SK-N-SH treated with all-trans-retinoic acid at 6 μM for 48 hours (cell line): ENCODE measurements at regions not wholly inside any gene's neighbourhood (a gene's known extent, or its start where the extent isn't known, plus 50 kb on each side); places are given as distances from the start of the nearest gene placed in this dataset.

Source experiments
- ATAC-seq: fragments of 200-7000 bp; cut with Tn5 transposase; 3 replicates; pipeline ENCODE4 v1.9.1; 2020; ENCODE audit warnings: mild to moderate bottlenecking, moderate library complexity
- ARNTL ChIP-seq: fragments of 450-650 bp; formaldehyde crosslinking; IDR thresholded peaks from 2 replicates; pipeline ENCODE4 v1.5.0; 2020; ENCODE audit warnings: low read depth, mild to moderate bottlenecking, moderate library complexity, borderline replicate concordance
- BACH2 ChIP-seq: fragments of 250-450 bp; sonication (Bioruptor Pico); IDR thresholded peaks from 2 replicates; pipeline ENCODE4 v1.9.0; 2021; ENCODE audit warnings: mild to moderate bottlenecking, borderline replicate concordance
- CREB5 ChIP-seq: fragments of 250-450 bp; sonication (Bioruptor Pico); IDR thresholded peaks from 2 replicates; pipeline ENCODE4 v1.5.1; 2020; ENCODE audit warnings: low read depth, mild to moderate bottlenecking, moderate library complexity
- CSDC2 ChIP-seq: fragments of 250-450 bp; sonication (Bioruptor Pico); IDR thresholded peaks from 2 replicates; pipeline ENCODE4 v1.5.0; 2020; ENCODE audit warnings: mild to moderate bottlenecking, moderate library complexity
- CSRNP3 ChIP-seq: fragments of 250-450 bp; sonication (Bioruptor Pico); IDR thresholded peaks from 2 replicates; pipeline ENCODE4 v1.5.1; 2021; ENCODE audit warnings: mild to moderate bottlenecking, moderate library complexity
- ESRRG ChIP-seq: fragments of 250-450 bp; sonication (Bioruptor Pico); IDR thresholded peaks from 2 replicates; pipeline ENCODE4 v1.6.1; 2021; ENCODE audit warnings: mild to moderate bottlenecking
- GLIS3 ChIP-seq: fragments of 250-450 bp; sonication (Bioruptor Pico); IDR thresholded peaks from 2 replicates; pipeline ENCODE4 v1.5.0; 2020; ENCODE audit warnings: mild to moderate bottlenecking, moderate library complexity
- ISL1 ChIP-seq: fragments of 250-450 bp; sonication (Bioruptor Pico); IDR thresholded peaks from 2 replicates; pipeline ENCODE4 v2.1.2; 2022; ENCODE audit warnings: mild to moderate bottlenecking, moderate library complexity
- OSR1 ChIP-seq: fragments of 250-450 bp; sonication (Bioruptor Pico); IDR thresholded peaks from 2 replicates; pipeline ENCODE4 v1.8.0; 2022; ENCODE audit warnings: moderate library complexity, mild to moderate bottlenecking, inconsistent platforms
- PATZ1 ChIP-seq: fragments of 250-450 bp; sonication (Bioruptor Pico); IDR thresholded peaks from 2 replicates; pipeline ENCODE4 v1.8.0; 2020; ENCODE audit warnings: mild to moderate bottlenecking, moderate library complexity, borderline replicate concordance
- POU6F1 ChIP-seq: fragments of 250-450 bp; sonication (Bioruptor Pico); IDR thresholded peaks from 2 replicates; pipeline ENCODE4 v1.8.0; 2021; ENCODE audit warnings: low read depth, mild to moderate bottlenecking, moderate library complexity, borderline replicate concordance
- PPARA ChIP-seq: fragments of 250-450 bp; sonication (Bioruptor Pico); IDR thresholded peaks from 2 replicates; pipeline ENCODE4 v1.5.0; 2020; ENCODE audit warnings: mild to moderate bottlenecking, borderline replicate concordance
- RARB ChIP-seq: fragments of 250-450 bp; sonication (Bioruptor Pico); IDR thresholded peaks from 2 replicates; pipeline ENCODE4 v1.8.0; 2021; ENCODE audit warnings: mild to moderate bottlenecking, moderate library complexity
- SNAI2 ChIP-seq: fragments of 250-450 bp; sonication (Bioruptor Pico); IDR thresholded peaks from 2 replicates; pipeline ENCODE4 v1.5.0; 2020; ENCODE audit warnings: mild to moderate bottlenecking, moderate library complexity
- TCF4 ChIP-seq: fragments of 250-450 bp; sonication (Bioruptor Pico); IDR thresholded peaks from 2 replicates; pipeline ENCODE4 v1.8.0; 2021; ENCODE audit warnings: mild to moderate bottlenecking, moderate library complexity, borderline replicate concordance
- TOX ChIP-seq: fragments of 250-450 bp; sonication (Bioruptor Pico); IDR thresholded peaks from 2 replicates; pipeline ENCODE4 v1.8.0; 2021; ENCODE audit warnings: mild to moderate bottlenecking, moderate library complexity, borderline replicate concordance
- TSHZ2 ChIP-seq: fragments of 250-450 bp; sonication (Bioruptor Pico); IDR thresholded peaks from 2 replicates; pipeline ENCODE4 v1.5.0; 2020; ENCODE audit warnings: mild to moderate bottlenecking, moderate library complexity
- ZC3H10 ChIP-seq: fragments of 250-450 bp; sonication (Bioruptor Pico); IDR thresholded peaks from 2 replicates; pipeline ENCODE4 v1.5.1; 2021; ENCODE audit warnings: mild to moderate bottlenecking, moderate library complexity
- ZFP3 ChIP-seq: fragments of 250-450 bp; sonication (Bioruptor Pico); IDR thresholded peaks from 2 replicates; pipeline ENCODE4 v1.5.0; 2020; ENCODE audit warnings: mild to moderate bottlenecking, moderate library complexity
- ZFP30 ChIP-seq: fragments of 450-650 bp; formaldehyde crosslinking; IDR thresholded peaks from 2 replicates; pipeline ENCODE4 v1.5.0; 2022; ENCODE audit warnings: mild to moderate bottlenecking, moderate library complexity
- ZNF70 ChIP-seq: fragments of 450-650 bp; formaldehyde crosslinking; IDR thresholded peaks from 2 replicates; pipeline ENCODE4 v1.5.0; 2020; ENCODE audit warnings: mild to moderate bottlenecking, moderate library complexity
- ZNF8 ChIP-seq: fragments of 450-650 bp; formaldehyde crosslinking; IDR thresholded peaks from 2 replicates; pipeline ENCODE4 v1.5.0; 2020; ENCODE audit warnings: mild to moderate bottlenecking, moderate library complexity

- ATAC-seq = peak; percentile 53; the same call in 2 of the 3 replicates
Measured at GRCh38 chr4:123233136-123233768, 163.3 kb upstream of the SPRY1 start.

GRCh38 chr4:123234955-123235354 lies 161.6 kb upstream of the SPRY1 start:
- TF ChIP-seq TCF4 (CRISPR knock-in tag) (no peak), CSDC2 (no peak), SNAI2 (no peak), CSRNP3 (CRISPR knock-in tag) (no peak), ESRRG (CRISPR knock-in tag) (no peak), OSR1 (CRISPR knock-in tag) (no peak), CREB5 (no peak), ARNTL (CRISPR knock-in tag) (no peak), POU6F1 (CRISPR knock-in tag) (no peak), TSHZ2 (no peak), ZNF8 (CRISPR knock-in tag) (no peak), BACH2 (CRISPR knock-in tag) (no peak), ZFP30 (CRISPR knock-in tag) (no peak)

More at GRCh38 chr4:123233136-123233768, 163.3 kb upstream of the SPRY1 start:
- TF ChIP-seq ZFP3 (CRISPR knock-in tag) (no peak), PPARA (CRISPR knock-in tag) (no peak), TCF4 (CRISPR knock-in tag) (no peak), ZC3H10 (CRISPR knock-in tag) (no peak), POU6F1 (CRISPR knock-in tag) (no peak), ISL1 (no peak), ZFP30 (CRISPR knock-in tag) (no peak), CREB5 (no peak), RARB (no peak)
- TF ChIP-seq, all 23 proteins: peak for 0

GRCh38 chr4:123235431-123235830 lies 161.2 kb upstream of the SPRY1 start:
- TF ChIP-seq GLIS3 (CRISPR knock-in tag) = no peak
- no peak for TF ChIP-seq CSRNP3 (CRISPR knock-in tag)
- TF ChIP-seq TOX = no peak
- no peak for TF ChIP-seq PPARA (CRISPR knock-in tag)
- peak; percentile 39; the same call in 1 of the 2 replicates for TF ChIP-seq ISL1
- no peak for TF ChIP-seq BACH2 (CRISPR knock-in tag)
- no peak for TF ChIP-seq ZNF70 (CRISPR knock-in tag)
- TF ChIP-seq PATZ1 (CRISPR knock-in tag) = no peak
- ATAC-seq = peak; percentile 79

More at GRCh38 chr4:123234955-123235354, 161.6 kb upstream of the SPRY1 start:
- ATAC-seq = peak; percentile 20; the same call in 2 of the 3 replicates
